HCT116 (cell line): ENCODE measurements at regions not wholly inside any gene's neighbourhood (a gene's known extent, or its start where the extent isn't known, plus 50 kb on each side); places are given as distances from the start of the nearest gene placed in this dataset.

ENCODE experiments used
- ATAC-seq: fragments of 200-7000 bp; cut with Tn5 transposase; 2 replicates; pipeline ENCODE4 v1.9.1; 2020; ENCODE audit warnings: mild to moderate bottlenecking, moderate library complexity
- BruUV-seq: library from RNA; stranded (reverse); fragments of 400-500 nt; replicated peaks from 2 replicates; lab custom pipeline; 2021; lab: Mats Ljungman, UMichigan
- CTCF ChIA-PET: fragments of 300-600 bp; sonication (Branson Sonifier 250); formaldehyde crosslinking; loops from one replicate; lab custom pipeline; 2021; ENCODE audit warnings: antibody characterized with exemption; lab: Charles Lee
- POLR2A ChIA-PET: fragments of 300-600, 350-600 bp; sonication (Branson Sonifier 250); formaldehyde crosslinking; loops from one replicate; lab custom pipeline; 2021; ENCODE audit warnings: antibody characterized with exemption; lab: Charles Lee
- RAD21 ChIA-PET, 2 experiments: fragments of 300-600 bp; sonication (Branson Sonifier 250); formaldehyde crosslinking; loops; one replicate each; lab custom pipeline; 2023; ENCODE audit warnings: low total read pairs in 2 of 2; ENCODE audit not compliant: uncharacterized antibody in 2 of 2, unreplicated experiment in 2 of 2, low non-redundant PET in 1 of 2; lab: Charles Lee
- DNase-seq: peaks from one replicate; pipeline ENCODE4 v3.0.0-alpha.2; 2010; ENCODE audit warnings: low read depth, low spot score
- H2AFZ ChIP-seq: fragments of 200-600 bp; shearing (Covaris generic), sonication (generic); 2 replicates; pipeline ENCODE4 v1.6.1; 2017; ENCODE audit warnings: low read depth, mixed run types, mixed read lengths, antibody characterized with exemption, low read length; ENCODE audit not compliant: poor library complexity, severe bottlenecking
- H3K27ac ChIP-seq: 2 replicates; pipeline ENCODE4 v1.5.1; 2012; ENCODE audit warnings: low read depth, low read length
- H3K27me3 ChIP-seq: fragments of 200-600 bp; sonication (generic); 2 replicates; pipeline ENCODE4 v1.6.1; 2016; ENCODE audit warnings: mixed run types, low read length, mixed read lengths; ENCODE audit not compliant: insufficient read depth
- H3K36me3 ChIP-seq, 2 experiments: fragments of 200-500 bp in 1 of 2; fragments of 200-600 bp in 1 of 2; sonication (Bioruptor generic) in 1 of 2; sonication (generic) in 1 of 2; 2 replicates each; pipeline versions ENCODE4 v1.5.1 to v1.6.1; 2014 to 2016; ENCODE audit warnings: low read length in 2 of 2, inconsistent platforms in 1 of 2, mixed read lengths in 1 of 2, mixed run types in 1 of 2; ENCODE audit not compliant: insufficient read depth in 2 of 2, control insufficient read depth in 1 of 2
- H3K4me1 ChIP-seq, 2 experiments: fragments of 200-600 bp in 1 of 2; sonication (generic) in 1 of 2; 2 replicates each; pipeline versions ENCODE4 v1.5.1 to v1.6.1; 2012 to 2017; ENCODE audit warnings: low read length in 2 of 2, inconsistent platforms in 1 of 2, mild to moderate bottlenecking in 1 of 2, mixed read lengths in 1 of 2, mixed run types in 1 of 2, moderate library complexity in 1 of 2; ENCODE audit not compliant: insufficient read depth in 2 of 2, control insufficient read depth in 1 of 2
- H3K4me2 ChIP-seq: fragments of 200-600 bp; sonication (generic); 2 replicates; pipeline ENCODE4 v1.6.1; 2017; ENCODE audit warnings: mixed run types, low read length, mixed read lengths
- H3K4me3 ChIP-seq, 2 experiments: fragments of 200-600 bp in 1 of 2; sonication (generic) in 1 of 2; replicated peaks in 1 of 2; 2 replicates each; pipeline ENCODE4 v1.5.1; 2011 to 2016; ENCODE audit warnings: low read length in 2 of 2, control low read depth in 1 of 2, low read depth in 1 of 2, mild to moderate bottlenecking in 1 of 2, mixed read lengths in 1 of 2, mixed run types in 1 of 2
- H3K79me2 ChIP-seq: fragments of 200-600 bp; sonication (generic); 2 replicates; pipeline ENCODE4 v1.6.1; 2017; ENCODE audit warnings: mild to moderate bottlenecking, mixed run types, low read length, moderate library complexity, mixed read lengths; ENCODE audit not compliant: insufficient read depth
- H3K9ac ChIP-seq: fragments of 200-600 bp; sonication (generic); 2 replicates; pipeline ENCODE4 v1.6.1; 2016; ENCODE audit warnings: low read length, mixed read lengths
- H3K9me2 ChIP-seq: fragments of 200-600 bp; sonication (generic), shearing (Covaris generic); 2 replicates; pipeline ENCODE4 v1.6.1; 2017; ENCODE audit warnings: mixed run types, mild to moderate bottlenecking, moderate library complexity; ENCODE audit not compliant: insufficient read depth
- H3K9me3 ChIP-seq, 2 experiments: fragments of 200-500 bp in 1 of 2; fragments of 200-600 bp in 1 of 2; sonication (Bioruptor generic) in 1 of 2; sonication (generic) in 1 of 2; 2 replicates each; pipeline ENCODE4 v1.6.1; 2014 to 2017; ENCODE audit warnings: low read length in 2 of 2, mixed read lengths in 2 of 2, inconsistent platforms in 1 of 2, low read depth in 1 of 2, mild to moderate bottlenecking in 1 of 2, mixed run types in 1 of 2, moderate library complexity in 1 of 2; ENCODE audit not compliant: control insufficient read depth in 1 of 2, insufficient read depth in 1 of 2
- H4K20me1 ChIP-seq: fragments of 200-600 bp; sonication (generic), shearing (Covaris generic); 2 replicates; pipeline ENCODE4 v1.6.1; 2017; ENCODE audit warnings: mixed run types, mild to moderate bottlenecking, moderate library complexity; ENCODE audit not compliant: insufficient read depth
- ATF3 ChIP-seq: IDR thresholded peaks from 2 replicates; pipeline ENCODE4 v1.6.1; 2012
- CBX3 ChIP-seq: IDR thresholded peaks from 2 replicates; pipeline ENCODE4 v1.6.1; 2012; ENCODE audit warnings: low read depth
- CEBPB ChIP-seq: IDR thresholded peaks from 2 replicates; pipeline ENCODE4 v1.6.1; 2012; ENCODE audit warnings: low read depth
- CTCF ChIP-seq, 3 experiments: fragments of 200-600 bp in 1 of 3; sonication (generic) in 1 of 3; IDR thresholded peaks in 2 of 3; conservative IDR thresholded peaks in 1 of 3; 2 replicates each; pipeline ENCODE4 v1.5.1; 2012 to 2017; ENCODE audit warnings: low read depth in 2 of 3, low read length in 2 of 3, antibody characterized with exemption in 1 of 3, borderline replicate concordance in 1 of 3, control low read depth in 1 of 3, mild to moderate bottlenecking in 1 of 3, mixed read lengths in 1 of 3, mixed run types in 1 of 3, moderate library complexity in 1 of 3; ENCODE audit not compliant: insufficient read depth in 1 of 3
- FOSL1 ChIP-seq: IDR thresholded peaks from 2 replicates; pipeline ENCODE4 v1.6.1; 2012; ENCODE audit warnings: low read depth
- JUND ChIP-seq: IDR thresholded peaks from 2 replicates; pipeline ENCODE4 v1.6.1; 2012
- MAX ChIP-seq: IDR thresholded peaks from 2 replicates; pipeline ENCODE4 v1.6.1; 2012
- POLR2A ChIP-seq: IDR thresholded peaks from 2 replicates; pipeline ENCODE4 v1.7.0; 2011; ENCODE audit warnings: borderline replicate concordance; ENCODE audit not compliant: insufficient read depth, insufficient read length; ENCODE audit errors: extremely low read depth
- SIN3A ChIP-seq: IDR thresholded peaks from 2 replicates; pipeline ENCODE4 v1.6.1; 2012; ENCODE audit warnings: low read depth
- ZFX ChIP-seq: fragments of 450-650 bp; IDR thresholded peaks from 2 replicates; pipeline ENCODE4 v1.6.1; 2017
- ZNF274 ChIP-seq: fragments of 200-500 bp; sonication (Bioruptor generic); IDR thresholded peaks from 2 replicates; pipeline ENCODE4 v1.6.1; 2014; ENCODE audit warnings: mild to moderate bottlenecking, low read depth, low read length, inconsistent platforms
- intact Hi-C: fragments of 100-400 bp; cut with micrococcal nuclease; formaldehyde crosslinking; loops from 2 replicates; pipeline ENCODE4 v1.10.0; 2022

- no peak for TF ChIP-seq CBX3
- TF ChIP-seq, all 23 proteins: peak for 0
These were observed 149.0 kb upstream of the GRAMD2B start (continued) for GRCh38 chr5:126274076-126274762.

- no peaks in the 10 kb centered on the region for H3K27me3 ChIP-seq
- no peaks in the 10 kb centered on the region for H4K20me1 ChIP-seq
- BruUV-seq = no TSS peak
- H2AFZ ChIP-seq = no peak overlapping the region
- no peak for TF ChIP-seq POLR2A
- TF ChIP-seq JUND = no peak
- TF ChIP-seq ATF3 = no peak
- no peak for TF ChIP-seq MAX
- no peak for TF ChIP-seq CEBPB
- no peak for TF ChIP-seq ZNF274
- no peak for TF ChIP-seq FOSL1
- TF ChIP-seq ZFX = no peak
- TF ChIP-seq CTCF (IDR thresholded peaks at IDR 0.05 in 2 of 3, conservative IDR thresholded peaks at IDR 0.05 in 1 of 3; ENCODE audit: borderline replicate concordance in 1 of 3, insufficient read depth in 1 of 3, low read depth in 2 of 3, low read length in 2 of 3) = no peak
- no peak for TF ChIP-seq SIN3A
- ChIA-PET CTCF (no interaction called here), RAD21 (no interaction called here), POLR2A (no interaction called here)
- H3K9me2 ChIP-seq = no peaks in the 10 kb centered on the region
- no peaks in the 10 kb centered on the region for H3K9me3 ChIP-seq
- no peaks in the 10 kb centered on the region for H3K4me1 ChIP-seq
- H3K4me2 ChIP-seq = no peak overlapping the region
- H3K36me3 ChIP-seq = no peaks in the 10 kb centered on the region
- H3K79me2 ChIP-seq = no peaks in the 10 kb centered on the region
- H3K4me3 ChIP-seq = no peak overlapping the region
- ATAC-seq (no peak), DNase-seq (no peak)
- intact Hi-C loops = no loop called here
- H3K9ac ChIP-seq = no peak overlapping the region
- H3K27ac ChIP-seq = no peak overlapping the region
These were observed 148.5 kb upstream of the GRAMD2B start for GRCh38 chr5:126274763-126275125.
